ENCODE measurements at regions not wholly inside any gene's neighbourhood (a gene's known extent, or its start where the extent isn't known, plus 50 kb on each side); places are given as distances from the start of the nearest gene placed in this dataset.

GRCh38 chr10:24149640-24150039 lies 59.3 kb upstream of the KIAA1217 start:
- POLR2A ChIA-PET, result no interaction called here
- dilution Hi-C loops (cut with MboI; ENCODE audit: extremely low pct_ligation_motif_present, low sequenced_read_pairs) (no loop called here), intact Hi-C loops (cut with micrococcal nuclease) (no loop called here)
- no peaks in the 10 kb centered on the region for H4K20me1 ChIP-seq (replicated peaks; ENCODE audit: control insufficient read depth, extremely low read depth, insufficient read depth, low read length)
- H3K36me3 ChIP-seq (ENCODE audit: control insufficient read depth in 2 of 2, extremely low read depth in 1 of 2, insufficient read depth in 2 of 2, low read length in 2 of 2), result no peaks in the 10 kb centered on the region
- no peaks in the 10 kb centered on the region for H3K4me1 ChIP-seq (ENCODE audit: control insufficient read depth, extremely low read depth, insufficient read depth, low read length)
- H3K9me1 ChIP-seq (replicated peaks; ENCODE audit: control insufficient read depth, extremely low read depth, insufficient read depth, low read length), result no peaks in the 10 kb centered on the region
- CTCF ChIA-PET, result interaction anchor here (0.6 kb wide), 1 partner anchor 1889 kb away, joined by 3 read pairs; no protein-coding TSS in a partner anchor
- H3K9me3 ChIP-seq (replicated peaks; ENCODE audit: control insufficient read depth, insufficient read depth, low read length), result no peaks in the 10 kb centered on the region
- FAIRE-seq (no peak), DNase-seq (ENCODE audit: low read depth, low spot score) (no peak)
- no peak overlapping the region for H2AFZ ChIP-seq (ENCODE audit: low read depth, low read length)
- no peaks in the 10 kb centered on the region for H3K79me2 ChIP-seq (ENCODE audit: control insufficient read depth, insufficient read depth, low read length)
- BruUV-seq (replicated peaks), result no TSS peak
- no peak for TF ChIP-seq CTCF (IDR thresholded peaks at IDR 0.05; ENCODE audit: extremely low read depth in 1 of 2, insufficient read depth in 1 of 2, low read depth in 1 of 2, low read length in 2 of 2)
- H3K27ac ChIP-seq (ENCODE audit: insufficient read depth, low read depth, low read length), result no peak overlapping the region
- no peak overlapping the region for H3K9ac ChIP-seq (replicated peaks; ENCODE audit: extremely low read depth, insufficient read depth, low read length)
- H3K27me3 ChIP-seq (ENCODE audit: control insufficient read depth in 2 of 2, insufficient read depth in 2 of 2, low read length in 2 of 2), result no peaks in the 10 kb centered on the region
- H3K4me2 ChIP-seq (ENCODE audit: insufficient read depth, low read length), result no peak overlapping the region
- H3K4me3 ChIP-seq (replicated peaks in 1 of 3; ENCODE audit: insufficient read depth in 1 of 3, low read depth in 1 of 3, low read length in 3 of 3), result no peak overlapping the region

- dilution Hi-C loops (cut with MboI; ENCODE audit: extremely low pct_ligation_motif_present, low sequenced_read_pairs), result no loop called here
- POLR2A ChIA-PET, result no interaction called here
Measured at GRCh38 chr10:24150853-24151252, 58.1 kb upstream of the KIAA1217 start.

More at GRCh38 chr10:24150853-24151252, 58.1 kb upstream of the KIAA1217 start:
- TF ChIP-seq CTCF (IDR thresholded peaks at IDR 0.05; ENCODE audit: extremely low read depth in 1 of 2, insufficient read depth in 1 of 2, low read depth in 1 of 2, low read length in 2 of 2), result no peak
- no peak for TF ChIP-seq POLR2AphosphoS5 (IDR thresholded peaks at IDR 0.05; ENCODE audit: insufficient read depth, low read depth, low read length)
- no peak for TF ChIP-seq MAX (IDR thresholded peaks at IDR 0.05; ENCODE audit: insufficient read depth, insufficient read length)
- TF ChIP-seq FOS (IDR thresholded peaks at IDR 0.05; ENCODE audit: borderline replicate concordance, insufficient read depth, low read length), result no peak
- no peak for TF ChIP-seq POLR2A (IDR thresholded peaks at IDR 0.05; ENCODE audit: low read depth, low read length)
- TF ChIP-seq GATA2 (IDR thresholded peaks at IDR 0.05; ENCODE audit: insufficient read depth, insufficient read length, low read depth, low read length), result no peak
- no peak for TF ChIP-seq EZH2 (IDR thresholded peaks at IDR 0.05; ENCODE audit: borderline replicate concordance, low read depth, low read length, severe bottlenecking)
- TF ChIP-seq JUN (IDR thresholded peaks at IDR 0.05; ENCODE audit: borderline replicate concordance, insufficient read depth, insufficient read length, low read depth), result no peak
- TF ChIP-seq MYC (IDR thresholded peaks at IDR 0.05; ENCODE audit: low read depth, low read length), result no peak
- FAIRE-seq (no peak), DNase-seq (ENCODE audit: low read depth, low spot score) (no peak)
- H3K79me2 ChIP-seq (ENCODE audit: control insufficient read depth, insufficient read depth, low read length), result no peaks in the 10 kb centered on the region
- no peaks in the 10 kb centered on the region for H3K36me3 ChIP-seq (ENCODE audit: control insufficient read depth in 2 of 2, extremely low read depth in 1 of 2, insufficient read depth in 2 of 2, low read length in 2 of 2)
- no peak overlapping the region for H3K27ac ChIP-seq (ENCODE audit: insufficient read depth, low read depth, low read length)
- H4K20me1 ChIP-seq (replicated peaks; ENCODE audit: control insufficient read depth, extremely low read depth, insufficient read depth, low read length), result no peaks in the 10 kb centered on the region
- no peaks in the 10 kb centered on the region for H3K4me1 ChIP-seq (ENCODE audit: control insufficient read depth, extremely low read depth, insufficient read depth, low read length)
- H3K9me1 ChIP-seq (replicated peaks; ENCODE audit: control insufficient read depth, extremely low read depth, insufficient read depth, low read length), result no peaks in the 10 kb centered on the region
- CTCF ChIA-PET, result no interaction called here
- H3K9me3 ChIP-seq (replicated peaks; ENCODE audit: control insufficient read depth, insufficient read depth, low read length), result no peaks in the 10 kb centered on the region
- no peak overlapping the region for H3K4me3 ChIP-seq (replicated peaks in 1 of 3; ENCODE audit: insufficient read depth in 1 of 3, low read depth in 1 of 3, low read length in 3 of 3)
- intact Hi-C loops (cut with micrococcal nuclease), result no loop called here
- H3K4me2 ChIP-seq (ENCODE audit: insufficient read depth, low read length), result no peak overlapping the region
- H3K9ac ChIP-seq (replicated peaks; ENCODE audit: extremely low read depth, insufficient read depth, low read length), result no peak overlapping the region
- BruUV-seq (replicated peaks), result no TSS peak
- H2AFZ ChIP-seq (ENCODE audit: low read depth, low read length), result no peak overlapping the region
- H3K27me3 ChIP-seq (ENCODE audit: control insufficient read depth in 2 of 2, insufficient read depth in 2 of 2, low read length in 2 of 2), result no peaks in the 10 kb centered on the region
